Activated CD8-positive, alpha-beta memory T cell treated with anti-CD3 and anti-CD28 coated beads for 36 hours (primary cell): ENCODE measurements at regions not wholly inside any gene's neighbourhood (a gene's known extent, or its start where the extent isn't known, plus 50 kb on each side); places are given as distances from the start of the nearest gene placed in this dataset.
"Not testable (repeated sequence)": the region's sequence is repeated elsewhere in the genome, so short reads cannot be mapped to it uniquely, and the experiment has no call there.

Source experiments
- CTCF ChIA-PET: fragments of 350-600 bp; sonication (Branson Sonifier 250); formaldehyde crosslinking; loops from one replicate; lab custom pipeline; 2021; ENCODE audit warnings: antibody characterized with exemption; lab: Charles Lee
- POLR2A ChIA-PET: fragments of 350-600 bp; sonication (Branson Sonifier 250); formaldehyde crosslinking; loops from one replicate; lab custom pipeline; 2021; ENCODE audit warnings: antibody characterized with exemption; lab: Charles Lee

DNA sequence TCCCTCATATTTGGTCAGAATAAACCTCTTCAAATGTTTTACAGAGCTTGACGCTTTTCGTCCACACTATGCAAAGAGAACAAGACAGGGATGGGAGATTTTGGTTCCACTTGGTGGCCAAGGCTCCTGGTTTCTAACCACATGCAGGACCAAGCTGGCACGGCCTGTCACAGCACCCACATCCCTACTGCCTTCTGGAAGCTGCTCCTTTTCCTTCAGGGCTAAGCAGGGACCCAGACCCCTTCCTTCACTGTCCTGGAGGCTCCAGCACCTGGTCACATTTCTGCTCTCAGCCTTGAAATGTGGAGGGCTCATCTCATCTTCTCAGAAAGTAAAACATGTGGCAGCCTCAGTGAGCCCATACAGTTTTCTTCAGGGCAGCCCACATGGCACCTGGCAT, 50.4 kb upstream of the ARHGEF7 start:
- POLR2A ChIA-PET: no interaction called here
- CTCF ChIA-PET: no interaction called here

DNA sequence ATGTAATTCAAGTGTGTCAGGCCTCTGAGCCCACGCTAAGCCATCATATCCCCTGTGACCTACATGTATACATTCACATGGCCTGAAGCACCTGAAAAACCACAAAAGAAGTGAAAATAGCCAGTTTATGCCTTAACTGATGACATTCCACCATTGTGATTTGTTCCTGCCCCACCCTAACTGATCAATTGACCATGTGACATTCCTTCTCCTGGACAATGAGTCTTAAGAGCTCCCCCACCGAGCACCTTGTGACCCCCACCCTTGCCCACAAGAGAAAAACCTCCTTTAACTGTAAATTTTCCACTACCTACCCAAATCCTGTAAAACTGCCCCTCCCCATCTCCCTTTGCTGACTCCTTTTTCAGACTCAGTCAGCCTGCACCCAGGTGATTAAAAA, 52.1 kb upstream of the ARHGEF7 start:
- POLR2A ChIA-PET: no interaction called here
- CTCF ChIA-PET: no interaction called here

DNA sequence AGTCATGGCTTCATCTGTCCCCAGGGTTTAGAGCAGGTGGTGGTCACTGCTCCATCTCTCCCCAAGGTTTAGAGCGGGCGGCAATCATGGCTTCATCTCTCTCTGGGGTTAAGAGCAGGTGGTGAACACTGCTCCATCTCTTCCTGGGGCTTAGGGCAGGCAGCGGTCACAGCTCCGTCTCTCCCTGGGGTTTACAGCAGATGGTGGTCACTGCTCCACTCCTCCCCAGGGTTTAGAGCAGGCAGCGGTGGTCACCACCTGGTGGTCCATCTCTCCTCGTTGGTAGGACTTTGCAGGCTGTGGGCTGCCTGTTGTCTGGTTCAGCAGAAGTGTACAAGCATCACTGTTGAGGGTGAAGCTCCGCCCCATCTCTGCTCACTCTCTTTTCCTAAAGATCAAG, 52.8 kb upstream of the ARHGEF7 start:
- CTCF ChIA-PET: no interaction called here
- POLR2A ChIA-PET: no interaction called here

DNA sequence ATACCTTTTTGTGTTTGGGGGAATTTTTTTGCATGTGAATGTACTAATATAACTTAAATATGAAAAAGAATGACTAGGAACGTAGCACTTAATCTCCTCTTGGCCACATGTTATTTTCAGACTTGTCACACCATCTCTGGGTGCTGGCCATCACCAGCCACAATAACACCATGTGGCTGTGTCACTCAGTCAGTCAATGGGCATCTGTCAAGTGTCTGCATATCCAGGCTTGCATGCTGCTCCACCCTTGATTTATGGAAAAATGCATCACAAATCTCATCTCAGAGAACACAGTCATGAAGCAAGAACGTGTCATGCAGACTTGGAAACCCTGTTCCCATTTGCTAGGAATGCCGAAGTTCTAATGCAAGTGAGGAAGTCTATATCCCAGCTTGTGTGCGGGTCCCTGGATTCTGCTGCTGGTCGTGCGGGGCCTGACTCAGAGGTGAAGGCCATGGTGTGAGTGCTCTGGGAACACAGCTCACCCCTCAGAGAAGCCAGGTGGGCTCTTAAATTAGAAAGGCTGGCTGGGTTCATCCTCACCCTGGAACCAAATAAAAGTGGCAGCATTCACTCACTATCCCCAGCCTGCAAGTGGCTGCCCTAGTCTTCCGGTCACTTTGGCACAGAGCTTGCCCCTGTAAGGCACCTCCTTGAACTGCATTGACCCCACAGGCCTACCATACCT, 53.6 kb upstream of the ARHGEF7 start:
- POLR2A ChIA-PET: no interaction called here
- CTCF ChIA-PET: no interaction called here

DNA sequence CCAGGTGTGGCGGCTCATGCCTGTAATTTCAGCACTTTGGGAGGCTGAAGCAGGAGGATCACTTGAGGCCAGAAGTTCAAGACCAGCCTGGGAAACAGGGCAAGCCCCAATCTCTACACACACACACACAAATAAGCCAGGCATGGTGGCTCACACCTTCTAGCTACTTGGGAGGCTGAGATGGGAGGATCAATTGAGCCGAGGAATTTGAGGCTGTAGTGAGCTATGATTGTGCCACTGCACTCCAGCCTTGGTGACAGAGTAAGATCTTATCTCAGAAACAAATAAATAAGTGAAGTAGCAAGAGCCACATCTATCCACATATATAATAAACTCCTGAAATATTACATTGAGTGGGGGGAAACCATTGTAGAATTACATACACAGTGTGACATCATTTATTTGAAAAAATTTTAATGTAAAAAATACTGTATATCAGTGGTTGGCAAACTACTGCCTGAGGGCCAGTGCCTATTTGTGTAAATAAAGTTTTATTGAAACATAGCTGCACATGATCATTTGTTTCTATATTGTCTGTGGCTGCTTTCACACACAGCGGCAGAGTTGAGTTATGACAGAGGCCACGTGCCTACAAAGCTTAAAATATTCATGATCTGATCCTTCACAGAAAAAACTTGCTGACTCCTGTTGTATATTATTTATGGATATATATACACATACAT, 54.7 kb upstream of the ARHGEF7 start:
- ChIA-PET POLR2A (no interaction called here), CTCF (no interaction called here)

DNA sequence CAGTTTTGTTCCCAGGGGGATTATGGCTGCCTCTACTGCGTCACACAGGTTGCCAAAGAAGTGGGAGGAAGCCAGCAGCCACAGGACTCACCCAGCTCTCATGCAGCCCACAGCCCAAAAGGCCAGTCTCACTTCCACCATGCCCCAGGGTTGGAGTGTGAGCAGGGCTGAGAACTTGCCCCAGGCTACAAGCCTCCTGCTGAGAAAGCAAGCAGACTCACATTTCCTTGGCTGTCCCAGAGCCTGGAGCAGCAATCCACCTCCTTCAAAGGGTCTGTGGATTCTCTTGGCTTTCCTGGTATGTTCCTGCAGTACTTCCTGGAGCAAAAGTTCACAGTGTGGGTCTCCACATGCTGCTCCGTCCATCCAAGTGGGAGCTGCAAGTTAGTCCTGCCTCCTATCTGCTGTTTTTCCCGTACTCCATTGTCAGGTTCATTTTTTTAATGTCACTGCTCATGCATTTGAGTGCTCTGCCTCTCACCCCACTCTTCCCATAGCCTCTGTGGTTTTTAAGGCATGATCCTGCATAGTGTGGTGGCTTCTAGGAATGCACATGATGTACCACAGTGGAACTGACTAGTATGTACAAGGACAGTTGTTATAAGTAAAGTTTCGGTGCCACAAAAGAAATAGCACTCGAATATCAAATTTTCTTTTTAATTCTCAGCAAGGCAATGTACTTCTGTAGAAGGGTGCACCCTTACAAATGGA, 56.2 kb upstream of the ARHGEF7 start:
- POLR2A ChIA-PET: no interaction called here
- CTCF ChIA-PET: interaction anchor here (1.8 kb wide), 1 partner anchor 8 kb away, joined by 6 read pairs; no protein-coding TSS in a partner anchor

DNA sequence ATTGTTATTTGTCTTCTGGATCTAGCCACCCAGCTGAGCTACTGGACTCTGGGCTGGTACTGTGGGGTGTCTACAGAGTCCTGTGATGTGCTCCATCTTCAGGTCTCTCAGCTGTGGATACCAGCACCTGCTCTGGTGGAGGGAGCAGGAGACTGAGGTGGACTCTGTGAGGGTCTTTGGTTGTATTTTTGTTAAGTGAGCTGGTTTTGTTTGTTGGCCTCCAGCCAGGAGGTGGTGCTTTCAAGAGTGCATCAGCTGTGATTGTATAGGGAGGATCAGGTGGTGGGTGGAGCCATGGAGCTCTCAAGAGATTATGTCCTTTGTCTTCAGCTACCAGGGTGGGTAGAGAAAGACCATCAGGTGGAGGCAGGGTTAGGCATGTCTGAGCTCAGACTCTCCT, 56.8 kb upstream of the ARHGEF7 start:
- POLR2A ChIA-PET: not testable (repeated sequence)
- CTCF ChIA-PET: interaction anchor here (1.8 kb wide), 1 partner anchor 9 kb away, joined by 6 read pairs; no protein-coding TSS in a partner anchor

DNA sequence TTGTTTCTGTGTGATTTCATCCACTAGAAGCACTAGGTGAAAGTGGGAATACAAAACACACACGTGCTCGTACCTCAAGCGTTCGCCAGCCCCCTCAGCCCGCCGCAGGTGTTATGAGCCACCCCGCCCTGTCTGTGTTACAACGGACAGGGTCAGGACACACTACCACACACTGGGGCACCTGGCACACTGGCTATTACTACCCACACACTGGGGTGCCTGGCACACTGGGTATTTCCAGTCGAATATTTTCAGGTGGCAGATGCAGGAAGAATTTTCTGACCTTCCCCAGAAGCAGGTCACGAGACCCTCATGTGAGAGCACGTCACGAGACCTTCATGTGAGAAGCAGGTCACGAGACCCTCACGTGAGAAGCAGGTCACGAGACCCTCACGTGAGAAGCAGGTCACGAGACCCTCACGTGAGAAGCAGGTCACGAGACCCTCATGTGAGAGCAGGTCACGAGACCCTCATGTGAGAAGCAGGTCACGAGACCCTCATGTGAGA, 63.3 kb upstream of the ARHGEF7 start:
- CTCF ChIA-PET, POLR2A ChIA-PET: not testable (repeated sequence)

DNA sequence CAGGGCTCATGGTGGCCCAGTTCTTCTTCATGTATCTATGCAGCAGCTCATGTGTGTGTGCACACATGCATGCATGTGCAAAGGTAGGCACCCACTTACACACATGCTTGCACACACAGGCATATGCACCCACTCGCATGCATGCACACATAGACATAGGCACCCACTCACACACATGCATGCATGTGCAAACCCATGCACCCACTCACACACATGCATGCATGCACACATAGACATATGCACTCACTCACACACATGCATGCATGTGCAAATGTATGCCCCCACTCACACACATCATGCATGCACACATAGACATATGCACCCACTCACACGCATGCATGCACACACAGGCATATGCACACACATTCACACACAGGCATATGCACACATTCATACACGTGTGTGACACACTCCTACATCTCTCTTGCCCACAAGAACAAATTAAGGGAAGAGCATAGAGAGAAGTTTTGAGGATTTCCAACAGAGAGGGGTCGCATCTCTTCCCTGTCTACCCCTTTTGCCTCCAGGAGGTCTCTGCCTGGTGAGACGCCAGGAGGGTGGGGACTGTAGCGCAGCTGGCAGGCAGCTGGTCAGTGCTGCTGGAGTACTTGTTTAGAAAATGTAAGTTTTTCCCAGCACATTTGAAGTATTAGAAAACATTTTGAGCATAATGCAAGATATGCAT, 63.9 kb upstream of the ARHGEF7 start:
- ChIA-PET CTCF (no interaction called here), POLR2A (no interaction called here)

DNA sequence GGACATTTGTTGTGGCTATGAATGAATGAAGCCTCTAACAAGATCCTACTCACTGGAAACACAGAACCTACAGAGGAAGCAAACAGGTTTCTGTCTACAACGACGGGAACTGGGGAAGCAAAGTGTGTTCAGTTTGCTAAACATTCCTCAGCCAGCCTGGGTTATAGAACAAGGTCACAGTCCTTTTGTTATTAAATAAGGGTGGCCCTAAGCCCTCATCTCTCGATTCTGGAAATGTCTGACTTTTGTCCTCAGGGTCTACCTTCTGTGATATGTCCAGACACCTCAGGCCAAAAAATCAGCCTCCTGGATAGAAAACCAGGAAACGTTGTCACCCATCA, 64.6 kb upstream of the ARHGEF7 start:
- CTCF ChIA-PET: no interaction called here
- POLR2A ChIA-PET: no interaction called here

DNA sequence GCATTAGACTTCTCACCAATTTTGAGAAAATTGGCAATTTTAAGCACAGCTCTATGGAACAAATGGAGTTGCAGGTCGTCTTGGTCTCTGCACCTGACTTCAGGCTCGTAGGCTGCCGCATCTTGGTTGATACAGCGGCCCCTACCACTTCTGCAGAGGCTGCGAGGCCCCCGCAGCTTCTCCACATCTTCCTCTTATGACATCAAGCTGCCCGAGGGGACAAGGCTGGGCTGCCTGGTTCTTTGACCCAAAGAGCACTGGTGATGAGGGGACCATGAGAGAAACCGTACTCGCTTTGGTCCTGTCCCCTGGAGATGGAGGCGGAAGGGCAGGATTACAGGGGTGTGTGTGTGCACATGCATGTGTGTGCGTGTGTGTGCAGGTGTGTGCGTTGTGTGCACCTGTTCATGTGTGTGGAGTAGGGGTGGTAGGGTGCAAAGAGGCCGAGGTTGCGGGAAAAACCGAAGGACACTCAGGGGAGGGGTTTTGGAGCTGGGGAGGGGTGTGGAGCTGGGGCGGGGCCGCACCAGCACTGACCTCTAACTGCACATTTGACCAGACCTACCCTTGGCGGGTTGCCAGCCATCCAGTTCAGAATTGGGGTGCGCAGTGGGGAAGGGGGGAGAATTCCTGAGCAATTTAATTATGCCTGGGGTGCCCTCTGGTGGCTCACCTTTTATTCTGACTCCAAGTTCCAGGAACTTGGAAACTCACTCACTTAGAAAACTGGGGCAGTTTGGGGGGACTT, 65.1 kb upstream of the ARHGEF7 start:
- ChIA-PET CTCF (no interaction called here), POLR2A (no interaction called here)

DNA sequence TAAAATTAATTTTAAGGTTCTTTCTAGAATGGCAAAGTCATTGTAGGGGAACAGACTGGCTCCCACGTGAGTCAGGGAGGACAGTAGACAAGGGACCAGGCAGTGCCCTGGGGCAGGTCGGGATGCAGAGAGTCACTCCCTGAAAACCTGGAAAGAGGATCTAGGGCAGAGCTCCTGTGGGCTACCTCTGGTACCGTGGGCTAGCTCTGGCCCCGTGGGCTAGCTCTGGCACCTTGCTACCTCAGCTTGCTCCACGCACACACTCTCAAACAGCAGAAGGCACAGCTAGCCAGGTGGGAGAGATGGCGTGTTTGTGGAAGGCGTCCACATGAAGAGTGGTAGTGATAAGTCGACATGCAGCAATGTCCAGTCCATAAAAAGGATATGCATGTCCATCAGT, 66.7 kb upstream of the ARHGEF7 start:
- CTCF ChIA-PET: interaction anchor here (0.9 to 1.0 kb wide), 2 partner anchors 19 to 133 kb away, joined by 3 read pairs; no protein-coding TSS in a partner anchor
- POLR2A ChIA-PET: no interaction called here

DNA sequence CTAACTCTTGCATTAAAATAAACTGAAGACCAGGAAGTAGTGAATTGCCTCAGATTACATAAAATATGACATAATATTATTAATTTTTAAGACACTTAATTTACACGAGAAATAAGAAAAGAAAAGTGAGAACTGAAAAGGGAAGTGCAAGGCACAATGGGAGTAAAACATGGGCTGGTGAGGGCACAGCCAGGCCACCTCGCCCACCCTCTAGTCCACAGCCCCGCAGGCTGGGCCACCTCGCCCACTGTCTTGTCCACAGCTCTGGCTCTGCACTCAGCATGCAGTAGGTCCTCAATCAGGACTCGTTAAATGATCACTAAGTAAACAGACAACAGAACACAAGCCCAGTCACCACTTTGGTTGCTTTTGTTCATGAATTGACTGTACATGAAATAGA, 67.8 kb upstream of the ARHGEF7 start:
- CTCF ChIA-PET: interaction anchor here (1.0 kb wide), 1 partner anchor 20 kb away, joined by 3 read pairs; no protein-coding TSS in a partner anchor
- POLR2A ChIA-PET: no interaction called here

DNA sequence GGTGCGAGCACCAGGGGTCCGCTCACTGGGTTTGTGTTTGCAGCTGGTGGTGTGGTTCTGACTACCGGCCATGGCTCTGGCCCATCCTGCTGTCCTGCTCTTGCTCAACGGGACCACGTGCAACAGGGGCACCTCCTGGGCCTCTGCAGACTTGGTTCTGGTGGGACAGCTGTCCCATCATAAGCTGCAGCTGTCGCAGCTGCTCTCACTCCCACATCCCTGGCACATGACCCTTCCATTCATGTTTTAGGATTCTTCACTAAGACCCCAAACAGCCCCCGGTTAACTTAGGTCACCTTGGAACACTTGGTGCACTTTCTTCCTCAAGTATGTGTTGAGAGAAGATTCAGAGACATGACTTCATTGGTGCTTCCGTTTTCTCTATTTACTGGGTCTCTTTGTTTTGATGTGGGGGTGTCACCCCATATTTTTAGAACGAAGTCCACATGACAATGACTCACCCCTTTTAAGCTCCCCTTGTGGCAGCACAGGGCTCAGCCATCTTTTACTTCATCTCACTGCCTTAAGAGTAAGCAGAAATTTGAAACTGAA, 68.4 kb upstream of the ARHGEF7 start:
- CTCF ChIA-PET: no interaction called here
- POLR2A ChIA-PET: no interaction called here

DNA sequence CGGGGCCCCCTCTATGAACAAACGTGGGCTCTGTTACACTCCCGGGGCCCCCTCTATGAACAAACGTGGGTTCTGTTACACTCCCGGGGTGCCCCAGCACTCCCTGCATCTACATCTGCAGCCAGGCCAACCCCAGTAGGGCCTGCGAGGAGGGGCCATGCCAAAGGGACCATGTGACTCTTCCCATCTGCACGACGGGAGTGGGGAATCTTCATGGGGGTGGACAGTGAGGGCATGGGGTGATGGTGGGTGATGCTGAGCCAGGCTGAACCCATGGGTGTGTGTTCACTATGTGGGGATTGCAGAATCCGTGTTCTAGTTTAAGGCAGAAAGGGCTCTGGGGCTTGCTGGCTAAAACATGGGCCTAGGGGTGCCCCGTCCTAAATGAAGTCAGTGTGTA, 69.9 kb upstream of the ARHGEF7 start:
- ChIA-PET CTCF (no interaction called here), POLR2A (no interaction called here)

DNA sequence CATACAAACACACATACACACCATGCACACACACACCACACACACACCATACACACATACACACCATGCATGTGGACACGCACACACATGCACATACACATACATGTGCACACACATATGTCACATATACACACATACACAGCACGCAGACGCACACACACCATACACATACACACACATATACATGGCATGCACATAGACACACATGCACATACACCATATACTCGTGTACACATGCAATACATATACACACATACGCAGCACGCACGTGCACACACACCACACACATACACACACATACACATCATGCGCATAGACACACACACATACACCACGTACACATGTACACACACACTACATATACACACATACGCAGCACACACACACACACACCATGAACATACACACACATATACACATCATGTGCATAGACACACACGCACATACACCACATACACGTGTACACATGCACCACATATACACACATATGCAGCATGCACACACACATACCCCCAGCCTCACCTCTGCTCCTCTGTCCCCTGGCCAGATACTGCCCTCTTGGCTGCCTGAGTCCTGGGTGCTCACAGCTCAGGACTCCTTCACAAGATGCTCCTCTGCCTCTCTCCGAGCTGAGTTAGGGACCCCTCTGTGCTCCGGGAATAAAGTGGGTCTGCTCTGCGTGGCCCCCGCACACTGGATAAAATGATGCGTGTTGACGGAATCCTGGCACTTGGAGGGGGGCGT, 70.9 kb upstream of the ARHGEF7 start:
- CTCF ChIA-PET: no interaction called here
- POLR2A ChIA-PET: no interaction called here

DNA sequence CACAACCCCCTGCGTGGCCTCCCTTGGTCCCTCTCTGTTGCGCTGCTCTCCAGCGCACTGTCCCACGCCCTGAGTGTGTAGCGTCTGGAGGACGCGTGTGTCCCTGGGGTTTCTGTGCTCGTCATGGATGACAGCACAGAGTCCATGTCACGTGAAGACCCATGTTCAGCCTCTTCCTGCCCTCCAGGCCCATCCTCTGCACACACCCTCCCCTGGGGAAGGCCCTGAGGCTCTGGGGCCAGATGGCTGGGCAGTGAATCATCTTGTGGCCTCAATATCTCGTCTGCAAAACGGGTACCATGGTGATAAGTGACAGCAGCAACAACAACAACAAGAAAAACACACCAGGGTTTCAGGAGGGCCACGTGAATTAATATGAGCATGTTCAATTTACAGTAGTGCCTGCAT, 71.5 kb upstream of the ARHGEF7 start:
- CTCF ChIA-PET: no interaction called here
- POLR2A ChIA-PET: no interaction called here

DNA sequence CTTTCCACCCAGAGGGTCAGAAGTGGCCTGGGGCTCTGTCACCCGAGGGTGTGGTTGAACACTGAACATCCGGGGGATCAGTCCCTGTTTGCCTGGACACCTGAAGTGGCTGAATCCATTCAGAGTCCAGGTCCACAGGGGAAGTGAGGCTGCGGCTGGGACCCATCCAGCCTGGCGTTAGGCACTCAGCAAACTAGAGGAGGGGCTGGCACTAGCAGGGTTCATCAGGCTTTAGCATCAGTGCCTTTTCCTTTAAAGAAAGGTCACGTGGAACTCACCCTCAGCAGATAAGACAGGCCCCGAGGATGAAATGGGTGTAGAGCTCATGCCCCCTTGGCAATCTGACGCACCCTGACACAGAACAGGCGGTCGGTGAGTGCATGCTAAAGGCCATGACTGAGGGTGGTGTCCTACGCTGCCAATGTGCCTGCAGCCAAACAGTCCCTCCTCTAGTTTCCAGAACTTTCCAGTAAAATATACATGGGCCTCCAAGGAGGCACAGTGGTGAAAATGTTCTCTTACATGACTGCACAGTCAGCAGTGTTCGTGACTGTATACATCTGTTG, 72.4 kb upstream of the ARHGEF7 start:
- CTCF ChIA-PET: no interaction called here

More for the DNA sequence above, 72.4 kb upstream of the ARHGEF7 start:
- POLR2A ChIA-PET: no interaction called here
